Esophagus muscularis mucosa (tissue), 4 donors: ENCODE measurements at regions not wholly inside any gene's neighbourhood (a gene's known extent, or its start where the extent isn't known, plus 50 kb on each side); places are given as distances from the start of the nearest gene placed in this dataset.

ENCODE experiments used
- DNase-seq: peaks from one replicate; pipeline ENCODE4 v3.0.0-alpha.2; 2017; ENCODE audit errors: extremely low spot score
- H3K27ac ChIP-seq, 4 donors: fragments of 200-600 bp; sonication (generic); replicated peaks in 1 of 4; 1 replicate in 3 of 4; 2 replicates in 1 of 4; pipeline ENCODE4 v1.5.1; 2016 to 2019; ENCODE audit warnings: mild to moderate bottlenecking in 1 of 4
- H3K27me3 ChIP-seq, 4 donors: fragments of 200-600 bp; sonication (generic); one replicate each; pipeline versions ENCODE4 v1.5.1 to v1.6.0; 2016 to 2019
- H3K36me3 ChIP-seq, 4 donors: fragments of 200-600 bp; sonication (generic); one replicate each; pipeline ENCODE4 v1.5.1; 2016 to 2019
- H3K4me1 ChIP-seq, 4 donors: fragments of 200-600 bp; sonication (generic); one replicate each; pipeline ENCODE4 v1.5.1; 2016 to 2019
- H3K4me3 ChIP-seq, 4 donors: fragments of 200-600 bp; sonication (generic); 1 replicate in 2 of 4; 2 replicates in 2 of 4; pipeline ENCODE4 v1.5.1; 2016 to 2019; ENCODE audit warnings: mild to moderate bottlenecking in 4 of 4, moderate library complexity in 1 of 4
- H3K9me3 ChIP-seq, 4 donors: fragments of 200-600 bp; sonication (generic); 1 replicate in 3 of 4; 2 replicates in 1 of 4; pipeline ENCODE4 v1.5.1; 2016 to 2019
- CTCF ChIP-seq, 3 experiments: fragments of 200-600 bp in 2 of 3; fragments of 450-650 bp in 1 of 3; sonication (generic) in 2 of 3; IDR thresholded peaks; one replicate each; pipeline ENCODE4 v1.5.1; 2017 to 2019; ENCODE audit warnings: antibody characterized with exemption in 3 of 3, mild to moderate bottlenecking in 2 of 3, moderate library complexity in 1 of 3
- EP300 ChIP-seq: sonication (generic); formaldehyde crosslinking; IDR thresholded peaks from one replicate; pipeline ENCODE4 v1.6.1; 2017; ENCODE audit warnings: antibody characterized with exemption
- POLR2A ChIP-seq: fragments of 450-650 bp; IDR thresholded peaks from one replicate; pipeline ENCODE4 v1.6.1; 2017; ENCODE audit warnings: antibody characterized with exemption, moderate library complexity, mild to moderate bottlenecking, low read depth
- POLR2AphosphoS5 ChIP-seq, 2 donors: sonication (generic); formaldehyde crosslinking; IDR thresholded peaks; one replicate each; pipeline ENCODE4 v1.6.1; 2017; ENCODE audit warnings: antibody characterized with exemption in 2 of 2
- WGBS: methylation state at CpG from one replicate; pipeline ENCODE4 v1.1.5; 2018; 5-methylcytosine and 5-hydroxymethylcytosine counted together
- intact Hi-C: fragments of 100-400 bp; cut with DNase I; formaldehyde crosslinking; loops from one replicate; pipeline ENCODE4 v1.15.1; 2023

DNA sequence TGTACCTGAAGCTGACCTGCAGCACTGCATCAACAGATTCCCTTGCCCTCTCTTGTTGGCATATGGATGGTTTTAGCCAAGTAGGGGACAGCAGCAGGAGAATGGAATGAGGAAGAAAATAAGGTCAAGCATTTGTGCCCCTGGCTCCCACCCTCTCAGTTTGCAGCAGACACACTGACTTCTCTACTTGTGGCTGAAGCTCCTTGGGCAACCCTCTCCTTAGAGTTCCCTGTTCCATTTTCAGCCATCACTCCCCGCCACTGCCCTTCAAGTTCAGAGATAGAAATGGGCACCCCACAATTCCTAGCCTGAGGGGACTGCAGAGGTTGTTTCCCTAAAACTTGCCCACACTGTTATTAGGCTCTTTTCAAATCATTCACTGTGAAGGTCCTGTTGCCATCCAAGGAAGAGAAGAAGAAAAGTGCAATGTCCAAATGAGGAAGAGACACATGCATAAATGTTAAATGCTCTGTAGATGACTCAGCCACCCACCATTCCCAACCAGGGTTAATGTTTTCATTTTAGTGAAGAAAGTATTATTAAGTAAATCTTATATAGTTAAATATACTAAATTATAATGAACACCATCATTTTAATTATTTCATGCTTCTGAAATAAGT, 295.9 kb upstream of the UBE2E2 start:
- 89% methylated on average over 1 of the region's 1 CpG for WGBS
- H3K36me3 ChIP-seq: no peaks in the 10 kb centered on the region
- H3K27me3 ChIP-seq: no peaks in the 10 kb centered on the region
- H3K9me3 ChIP-seq: no peaks in the 10 kb centered on the region
- no peak overlapping the region for H3K27ac ChIP-seq
- no peak for TF ChIP-seq CTCF (IDR thresholded peaks at IDR 0.05)
- no peak for TF ChIP-seq POLR2AphosphoS5 (IDR thresholded peaks at IDR 0.05)
- TF ChIP-seq POLR2A: no peak
- TF ChIP-seq EP300: no peak
- H3K4me1 ChIP-seq: no peaks in the 10 kb centered on the region
- intact Hi-C loops: loop anchor here (10.0 kb wide), 1 partner anchor 342 kb away; no protein-coding TSS in a partner anchor
- H3K4me3 ChIP-seq: no peak overlapping the region
- DNase-seq: no peak

DNA sequence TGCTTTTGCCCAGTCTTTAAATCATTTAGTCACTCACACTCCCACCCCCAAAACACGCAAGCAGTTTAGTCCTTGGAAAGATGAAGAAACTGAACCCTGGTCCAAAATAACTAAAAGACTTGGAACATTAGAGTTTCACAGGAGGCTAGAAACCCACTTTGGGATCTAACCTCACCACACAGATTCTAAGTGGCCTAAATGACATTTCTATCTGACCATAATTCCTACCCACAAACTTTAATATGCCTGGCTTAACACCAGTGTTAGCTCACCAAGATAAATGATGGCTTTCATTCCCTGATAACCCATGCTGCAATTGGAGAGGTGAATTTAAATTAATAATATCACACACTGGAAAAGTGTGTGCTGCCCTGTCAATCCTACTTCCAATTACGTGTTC, 295.3 kb upstream of the UBE2E2 start:
- H3K27me3 ChIP-seq: no peaks in the 10 kb centered on the region
- no peak for DNase-seq
- no peak overlapping the region for H3K27ac ChIP-seq
- H3K36me3 ChIP-seq: no peaks in the 10 kb centered on the region
- H3K4me3 ChIP-seq: no peak overlapping the region
- WGBS: 70% methylated on average over 2 of the region's 2 CpGs
- intact Hi-C loops: loop anchor here (10.0 kb wide), 1 partner anchor 343 kb away; no protein-coding TSS in a partner anchor
- no peaks in the 10 kb centered on the region for H3K4me1 ChIP-seq
- no peak for TF ChIP-seq EP300
- no peak for TF ChIP-seq POLR2AphosphoS5 (IDR thresholded peaks at IDR 0.05)
- no peak for TF ChIP-seq POLR2A
- no peak for TF ChIP-seq CTCF (IDR thresholded peaks at IDR 0.05)
- no peaks in the 10 kb centered on the region for H3K9me3 ChIP-seq

- DNase-seq: no peak
- Histone ChIP-seq H3K27me3 (no peaks in the 10 kb centered on the region), H3K27ac (no peak overlapping the region), H3K9me3 (no peaks in the 10 kb centered on the region), H3K4me3 (no peak overlapping the region), H3K4me1 (no peaks in the 10 kb centered on the region), H3K36me3 (no peaks in the 10 kb centered on the region)
- TF ChIP-seq POLR2A (no peak), CTCF (IDR thresholded peaks at IDR 0.05) (peak in 2 of 3 experiments; percentile 40 to 46)
- 43% methylated on average over 3 of the region's 3 CpGs for WGBS
- intact Hi-C loops: loop anchor here (10.0 kb wide), 1 partner anchor 344 kb away; no protein-coding TSS in a partner anchor
Observed at GRCh38 chr3:22908989-22909507, 294.1 kb upstream of the UBE2E2 start.

- Histone ChIP-seq H3K4me3 (no peak overlapping the region), H3K27ac (no peak overlapping the region), H3K27me3 (no peaks in the 10 kb centered on the region), H3K4me1 (peaks cover 0 to 4% (median 2%) of the 10 kb centered on the region in 4 donors), H3K36me3 (no peaks in the 10 kb centered on the region), H3K9me3 (no peaks in the 10 kb centered on the region)
- no peak for DNase-seq
- 73% methylated on average over 2 of the region's 2 CpGs for WGBS
- TF ChIP-seq POLR2A (no peak), CTCF (IDR thresholded peaks at IDR 0.05) (no peak), EP300 (no peak), POLR2AphosphoS5 (IDR thresholded peaks at IDR 0.05) (no peak)
- intact Hi-C loops: no loop called here
Observed at GRCh38 chr3:22916933-22917332, 286.2 kb upstream of the UBE2E2 start.

DNA sequence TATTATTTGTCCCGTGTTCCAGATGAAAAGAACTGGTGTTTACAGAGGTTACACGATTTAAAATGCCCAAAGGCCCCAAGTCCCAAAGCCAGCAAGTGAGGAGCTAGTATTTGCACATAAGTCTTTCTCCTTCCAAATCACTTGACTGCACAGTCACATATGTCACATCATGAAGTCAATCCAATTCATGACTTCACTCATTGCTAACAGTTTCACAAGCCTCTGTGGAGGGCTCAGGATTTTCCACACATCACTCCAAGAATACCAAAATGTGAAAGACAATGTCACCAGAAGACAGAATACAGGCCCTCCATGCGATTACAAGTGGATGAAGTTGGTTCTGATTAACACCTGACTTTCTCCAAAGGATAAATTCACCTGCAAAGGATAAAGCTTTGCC, 283.1 kb upstream of the UBE2E2 start:
- Histone ChIP-seq H3K4me1 (peaks cover 0 to 21% (median 3%) of the 10 kb centered on the region in 4 donors), H3K27me3 (no peaks in the 10 kb centered on the region), H3K4me3 (no peak overlapping the region), H3K36me3 (no peaks in the 10 kb centered on the region), H3K9me3 (no peaks in the 10 kb centered on the region), H3K27ac (no peak overlapping the region)
- 80% methylated on average over 3 of the region's 3 CpGs for WGBS
- DNase-seq: no peak
- intact Hi-C loops: no loop called here
- TF ChIP-seq POLR2A (no peak), POLR2AphosphoS5 (IDR thresholded peaks at IDR 0.05) (no peak), CTCF (IDR thresholded peaks at IDR 0.05) (no peak), EP300 (no peak)
